Liver (tissue), 8 donors: ENCODE measurements at regions not wholly inside any gene's neighbourhood (a gene's known extent, or its start where the extent isn't known, plus 50 kb on each side); places are given as distances from the start of the nearest gene placed in this dataset.

Experiments
- DNase-seq: peaks from one replicate; pipeline ENCODE4 v3.0.0-alpha.2; 2017; ENCODE audit warnings: low spot score
- H3K27ac ChIP-seq, 2 donors: one replicate each; pipeline ENCODE4 v1.7.0; 2013; ENCODE audit warnings: inconsistent platforms in 2 of 2, low read length in 2 of 2, control low read depth in 1 of 2, low read depth in 1 of 2, mild to moderate bottlenecking in 1 of 2
- H3K27me3 ChIP-seq, 4 donors: one replicate each; pipeline versions ENCODE4 v1.6.1 to v1.7.0; 2013; ENCODE audit warnings: low read length in 3 of 4, inconsistent platforms in 1 of 4, mild to moderate bottlenecking in 1 of 4, moderate library complexity in 1 of 4; ENCODE audit not compliant: control insufficient read depth in 4 of 4, insufficient read depth in 4 of 4
- H3K36me3 ChIP-seq, 4 donors: one replicate each; pipeline versions ENCODE4 v1.6.1 to v1.7.0; 2013; ENCODE audit warnings: low read length in 3 of 4, mild to moderate bottlenecking in 3 of 4, low read depth in 1 of 4, moderate library complexity in 1 of 4; ENCODE audit not compliant: control insufficient read depth in 4 of 4, insufficient read depth in 3 of 4
- H3K4me1 ChIP-seq, 4 donors: one replicate each; pipeline versions ENCODE4 v1.6.1 to v1.7.0; 2013; ENCODE audit warnings: low read length in 3 of 4, mild to moderate bottlenecking in 3 of 4, moderate library complexity in 1 of 4; ENCODE audit not compliant: control insufficient read depth in 4 of 4, insufficient read depth in 4 of 4
- H3K4me3 ChIP-seq, 3 donors: one replicate each; pipeline versions ENCODE4 v1.6.1 to v1.7.0; 2013; ENCODE audit warnings: low read length in 3 of 3, control low read depth in 1 of 3, low read depth in 1 of 3, mild to moderate bottlenecking in 1 of 3
- H3K9ac ChIP-seq, 2 donors: one replicate each; pipeline ENCODE4 v1.7.0; 2013; ENCODE audit warnings: low read length in 2 of 2, mild to moderate bottlenecking in 2 of 2, moderate library complexity in 2 of 2, control low read depth in 1 of 2, low read depth in 1 of 2
- H3K9me3 ChIP-seq, 4 donors: one replicate each; pipeline versions ENCODE4 v1.6.1 to v1.7.0; 2013; ENCODE audit warnings: low read length in 3 of 4; ENCODE audit not compliant: control insufficient read depth in 4 of 4
- EGR1 ChIP-seq, 2 donors: IDR thresholded peaks; 2 replicates each; pipeline ENCODE4 v1.6.1; 2016 to 2018; ENCODE audit warnings: antibody characterized with exemption in 2 of 2, low read depth in 2 of 2
- FOXA1 ChIP-seq: IDR thresholded peaks from 2 replicates; pipeline ENCODE4 v1.6.1; 2016; ENCODE audit warnings: antibody characterized with exemption
- FOXA2 ChIP-seq: IDR thresholded peaks from 2 replicates; pipeline ENCODE4 v1.6.1; 2016; ENCODE audit warnings: antibody characterized with exemption
- GABPA ChIP-seq, 2 donors: IDR thresholded peaks in 1 of 2; conservative IDR thresholded peaks in 1 of 2; 2 replicates each; pipeline ENCODE4 v1.6.1; 2016; ENCODE audit warnings: antibody characterized with exemption in 2 of 2, mild to moderate bottlenecking in 1 of 2, moderate library complexity in 1 of 2
- HNF4A ChIP-seq, 2 donors: conservative IDR thresholded peaks; 2 replicates each; pipeline ENCODE4 v1.6.1; 2016; ENCODE audit warnings: antibody characterized with exemption in 2 of 2, mild to moderate bottlenecking in 2 of 2
- HNF4G ChIP-seq: IDR thresholded peaks from 2 replicates; pipeline ENCODE4 v1.6.1; 2016; ENCODE audit warnings: antibody characterized with exemption
- JUND ChIP-seq, 2 donors: IDR thresholded peaks; 2 replicates each; pipeline ENCODE4 v1.6.1; 2016; ENCODE audit warnings: antibody characterized with exemption in 2 of 2
- NR2F2 ChIP-seq: IDR thresholded peaks from 2 replicates; pipeline ENCODE4 v1.6.1; 2016; ENCODE audit warnings: antibody characterized with exemption
- RAD21 ChIP-seq, 2 donors: IDR thresholded peaks; 2 replicates each; pipeline ENCODE4 v1.6.1; 2016; ENCODE audit warnings: antibody characterized with exemption in 2 of 2, mild to moderate bottlenecking in 2 of 2
- REST ChIP-seq: IDR thresholded peaks from 2 replicates; pipeline ENCODE4 v1.6.1; 2016; ENCODE audit warnings: antibody characterized with exemption, mild to moderate bottlenecking
- RXRA ChIP-seq, 2 donors: IDR thresholded peaks; 2 replicates each; pipeline ENCODE4 v1.6.1; 2017 to 2018; ENCODE audit warnings: antibody characterized with exemption in 2 of 2, mild to moderate bottlenecking in 1 of 2
- SP1 ChIP-seq: IDR thresholded peaks from 2 replicates; pipeline ENCODE4 v1.6.1; 2018; ENCODE audit warnings: antibody characterized with exemption, mild to moderate bottlenecking
- TAF1 ChIP-seq: conservative IDR thresholded peaks from 2 replicates; pipeline ENCODE4 v1.6.1; 2016; ENCODE audit warnings: antibody characterized with exemption, mild to moderate bottlenecking
- YY1 ChIP-seq: IDR thresholded peaks from 2 replicates; pipeline ENCODE4 v1.6.1; 2016; ENCODE audit warnings: antibody characterized with exemption, mild to moderate bottlenecking
- WGBS: extraction: QIAGEN DNeasy Blood & Tissue Kit; methylation state at CpG from one replicate; pipeline ENCODE4 v1.1.7; 2013; 5-methylcytosine and 5-hydroxymethylcytosine counted together
- TF ChIP-seq, protein P1 (sequence below): IDR thresholded peaks from 2 replicates; pipeline ENCODE4 v1.6.1; 2016; ENCODE audit warnings: antibody characterized with exemption
- TF ChIP-seq, protein P2 (sequence below): IDR thresholded peaks from 2 replicates; pipeline ENCODE4 v1.6.1; 2016; ENCODE audit warnings: antibody characterized with exemption
- TF ChIP-seq, protein P3 (sequence below): IDR thresholded peaks from 2 replicates; pipeline ENCODE4 v1.6.1; 2016; ENCODE audit warnings: antibody characterized with exemption
- TF ChIP-seq, protein P4 (sequence below): fragments of 150-350 bp; IDR thresholded peaks from 2 replicates; pipeline ENCODE4 v1.5.1; 2017; ENCODE audit warnings: improper control_type of control experiment, low read depth, low read length; ENCODE audit not compliant: missing input control
- donor health status: healthy.
- donor health status: healthy.
- donor health status: healthy.
- donor health status: healthy.
- donor health status: healthy.

GRCh38 chr9:82192211-82192610 is 203.6 kb downstream of the SPATA31D1 start:
- no peak for TF ChIP-seq YY1
- TF ChIP-seq, protein P1, sequence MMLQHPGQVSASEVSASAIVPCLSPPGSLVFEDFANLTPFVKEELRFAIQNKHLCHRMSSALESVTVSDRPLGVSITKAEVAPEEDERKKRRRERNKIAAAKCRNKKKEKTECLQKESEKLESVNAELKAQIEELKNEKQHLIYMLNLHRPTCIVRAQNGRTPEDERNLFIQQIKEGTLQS: no peak
- no peak for TF ChIP-seq TAF1
- no peak for TF ChIP-seq SP1
- TF ChIP-seq HNF4G: no peak
- no peak for TF ChIP-seq GABPA (IDR thresholded peaks at IDR 0.05 in 1 of 2, conservative IDR thresholded peaks at IDR 0.05 in 1 of 2)
- TF ChIP-seq RXRA (IDR thresholded peaks at IDR 0.05): no peak
- Histone ChIP-seq H3K9ac (no peak overlapping the region), H3K36me3 (no peaks in the 10 kb centered on the region), H3K4me1 (no peaks in the 10 kb centered on the region), H3K27me3 (no peaks in the 10 kb centered on the region), H3K4me3 (no peak overlapping the region), H3K9me3 (no peaks in the 10 kb centered on the region), H3K27ac (no peak overlapping the region)
- WGBS: 62% methylated on average over 3 of the region's 3 CpGs
- no peak for DNase-seq

- H3K4me3 ChIP-seq: no peak overlapping the region
- no peak overlapping the region for H3K27ac ChIP-seq
- no peak for DNase-seq
- no peaks in the 10 kb centered on the region for H3K36me3 ChIP-seq
- no peak overlapping the region for H3K9ac ChIP-seq
- H3K27me3 ChIP-seq: no peaks in the 10 kb centered on the region
- TF ChIP-seq, protein P2, sequence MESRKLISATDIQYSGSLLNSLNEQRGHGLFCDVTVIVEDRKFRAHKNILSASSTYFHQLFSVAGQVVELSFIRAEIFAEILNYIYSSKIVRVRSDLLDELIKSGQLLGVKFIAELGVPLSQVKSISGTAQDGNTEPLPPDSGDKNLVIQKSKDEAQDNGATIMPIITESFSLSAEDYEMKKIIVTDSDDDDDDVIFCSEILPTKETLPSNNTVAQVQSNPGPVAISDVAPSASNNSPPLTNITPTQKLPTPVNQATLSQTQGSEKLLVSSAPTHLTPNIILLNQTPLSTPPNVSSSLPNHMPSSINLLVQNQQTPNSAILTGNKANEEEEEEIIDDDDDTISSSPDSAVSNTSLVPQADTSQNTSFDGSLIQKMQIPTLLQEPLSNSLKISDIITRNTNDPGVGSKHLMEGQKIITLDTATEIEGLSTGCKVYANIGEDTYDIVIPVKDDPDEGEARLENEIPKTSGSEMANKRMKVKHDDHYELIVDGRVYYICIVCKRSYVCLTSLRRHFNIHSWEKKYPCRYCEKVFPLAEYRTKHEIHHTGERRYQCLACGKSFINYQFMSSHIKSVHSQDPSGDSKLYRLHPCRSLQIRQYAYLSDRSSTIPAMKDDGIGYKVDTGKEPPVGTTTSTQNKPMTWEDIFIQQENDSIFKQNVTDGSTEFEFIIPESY: no peak
- no peak for TF ChIP-seq RXRA (IDR thresholded peaks at IDR 0.05)
- TF ChIP-seq EGR1 (IDR thresholded peaks at IDR 0.05; ENCODE audit: low read depth in 2 of 2): no peak
- TF ChIP-seq, protein P3, sequence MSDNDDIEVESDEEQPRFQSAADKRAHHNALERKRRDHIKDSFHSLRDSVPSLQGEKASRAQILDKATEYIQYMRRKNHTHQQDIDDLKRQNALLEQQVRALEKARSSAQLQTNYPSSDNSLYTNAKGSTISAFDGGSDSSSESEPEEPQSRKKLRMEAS: no peak
- TF ChIP-seq HNF4A (conservative IDR thresholded peaks at IDR 0.05): no peak
- TF ChIP-seq, protein P4, sequence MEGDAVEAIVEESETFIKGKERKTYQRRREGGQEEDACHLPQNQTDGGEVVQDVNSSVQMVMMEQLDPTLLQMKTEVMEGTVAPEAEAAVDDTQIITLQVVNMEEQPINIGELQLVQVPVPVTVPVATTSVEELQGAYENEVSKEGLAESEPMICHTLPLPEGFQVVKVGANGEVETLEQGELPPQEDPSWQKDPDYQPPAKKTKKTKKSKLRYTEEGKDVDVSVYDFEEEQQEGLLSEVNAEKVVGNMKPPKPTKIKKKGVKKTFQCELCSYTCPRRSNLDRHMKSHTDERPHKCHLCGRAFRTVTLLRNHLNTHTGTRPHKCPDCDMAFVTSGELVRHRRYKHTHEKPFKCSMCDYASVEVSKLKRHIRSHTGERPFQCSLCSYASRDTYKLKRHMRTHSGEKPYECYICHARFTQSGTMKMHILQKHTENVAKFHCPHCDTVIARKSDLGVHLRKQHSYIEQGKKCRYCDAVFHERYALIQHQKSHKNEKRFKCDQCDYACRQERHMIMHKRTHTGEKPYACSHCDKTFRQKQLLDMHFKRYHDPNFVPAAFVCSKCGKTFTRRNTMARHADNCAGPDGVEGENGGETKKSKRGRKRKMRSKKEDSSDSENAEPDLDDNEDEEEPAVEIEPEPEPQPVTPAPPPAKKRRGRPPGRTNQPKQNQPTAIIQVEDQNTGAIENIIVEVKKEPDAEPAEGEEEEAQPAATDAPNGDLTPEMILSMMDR: no peak
- TF ChIP-seq NR2F2: no peak
- no peak for TF ChIP-seq FOXA1
- no peak for TF ChIP-seq SP1
- TF ChIP-seq HNF4G: no peak
- TF ChIP-seq RAD21 (IDR thresholded peaks at IDR 0.05): no peak
- no peak for TF ChIP-seq REST
- no peak for TF ChIP-seq JUND (IDR thresholded peaks at IDR 0.05)
- TF ChIP-seq FOXA2: no peak
- no peak for TF ChIP-seq TAF1
- TF ChIP-seq, protein P1: no peak
- no peak for TF ChIP-seq YY1
- no peaks in the 10 kb centered on the region for H3K4me1 ChIP-seq
- no peaks in the 10 kb centered on the region for H3K9me3 ChIP-seq
Measured at GRCh38 chr9:82196622-82197441, 208.3 kb downstream of the SPATA31D1 start.
